Choroid plexus epithelial cell (primary cell): ENCODE measurements at regions not wholly inside any gene's neighbourhood (a gene's known extent, or its start where the extent isn't known, plus 50 kb on each side); places are given as distances from the start of the nearest gene placed in this dataset.

Experiments used
- DNase-seq: peaks from one replicate; pipeline ENCODE4 v3.0.0-alpha.2; 2010; ENCODE audit warnings: low read depth
- H3K4me3 ChIP-seq: 2 replicates; pipeline ENCODE4 v1.5.1; 2011; ENCODE audit warnings: low read depth, mild to moderate bottlenecking, control low read depth, low read length, moderate library complexity
- TF ChIP-seq, protein P1 (sequence below): conservative IDR thresholded peaks from 2 replicates; pipeline ENCODE4 v1.5.1; 2011; ENCODE audit warnings: low read depth, mild to moderate bottlenecking, control low read depth, inconsistent platforms, low read length, moderate library complexity

GRCh38 chr5:117519957-117520500 lies 945.4 kb upstream of the SEMA6A start:
- no peak for DNase-seq
- TF ChIP-seq, protein P1, sequence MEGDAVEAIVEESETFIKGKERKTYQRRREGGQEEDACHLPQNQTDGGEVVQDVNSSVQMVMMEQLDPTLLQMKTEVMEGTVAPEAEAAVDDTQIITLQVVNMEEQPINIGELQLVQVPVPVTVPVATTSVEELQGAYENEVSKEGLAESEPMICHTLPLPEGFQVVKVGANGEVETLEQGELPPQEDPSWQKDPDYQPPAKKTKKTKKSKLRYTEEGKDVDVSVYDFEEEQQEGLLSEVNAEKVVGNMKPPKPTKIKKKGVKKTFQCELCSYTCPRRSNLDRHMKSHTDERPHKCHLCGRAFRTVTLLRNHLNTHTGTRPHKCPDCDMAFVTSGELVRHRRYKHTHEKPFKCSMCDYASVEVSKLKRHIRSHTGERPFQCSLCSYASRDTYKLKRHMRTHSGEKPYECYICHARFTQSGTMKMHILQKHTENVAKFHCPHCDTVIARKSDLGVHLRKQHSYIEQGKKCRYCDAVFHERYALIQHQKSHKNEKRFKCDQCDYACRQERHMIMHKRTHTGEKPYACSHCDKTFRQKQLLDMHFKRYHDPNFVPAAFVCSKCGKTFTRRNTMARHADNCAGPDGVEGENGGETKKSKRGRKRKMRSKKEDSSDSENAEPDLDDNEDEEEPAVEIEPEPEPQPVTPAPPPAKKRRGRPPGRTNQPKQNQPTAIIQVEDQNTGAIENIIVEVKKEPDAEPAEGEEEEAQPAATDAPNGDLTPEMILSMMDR: no peak
- H3K4me3 ChIP-seq: no peak overlapping the region

- TF ChIP-seq, protein P1: no peak
- H3K4me3 ChIP-seq: no peak overlapping the region
- DNase-seq: no peak
Observed at GRCh38 chr5:117504305-117504704, 929.7 kb upstream of the SEMA6A start.

DNA sequence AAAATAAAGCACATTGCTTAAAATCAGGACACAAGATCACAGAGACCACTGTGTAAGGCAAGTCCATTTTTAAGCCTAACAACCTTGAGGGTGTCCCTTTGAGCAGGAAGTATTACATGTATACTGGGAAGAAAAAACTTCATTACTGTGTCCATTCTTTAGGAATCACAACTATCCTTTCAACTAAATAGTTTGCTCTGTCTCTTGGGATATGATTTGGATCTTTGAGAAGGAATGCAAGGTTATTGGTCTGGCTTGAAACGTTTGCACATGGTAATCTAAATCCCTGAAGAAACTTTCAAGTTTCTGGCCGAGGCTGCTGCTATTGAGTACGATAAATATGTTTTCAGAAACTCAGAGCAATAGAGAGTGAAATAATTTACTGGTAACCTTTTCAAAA lies 923.0 kb upstream of the SEMA6A start:
- TF ChIP-seq, protein P1: no peak
- H3K4me3 ChIP-seq: no peak overlapping the region
- DNase-seq: no peak

DNA sequence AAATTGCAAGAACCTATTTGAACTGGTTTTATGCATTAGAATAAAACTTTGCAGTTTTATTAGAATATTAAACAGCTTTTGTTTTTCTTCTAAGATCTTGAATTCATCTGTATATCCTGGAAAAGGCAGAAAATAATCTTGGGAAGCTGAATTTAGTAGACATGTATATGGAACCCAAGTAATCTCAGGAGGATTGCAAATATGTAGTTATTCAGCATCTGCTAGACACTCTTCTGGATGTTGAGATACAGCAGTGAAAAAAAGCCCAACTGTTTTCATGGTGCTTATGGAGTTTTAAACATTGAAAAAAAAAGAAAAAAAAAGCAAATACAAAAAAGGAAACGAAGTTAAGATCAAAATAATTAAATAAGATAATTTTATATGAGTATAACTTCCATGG lies 922.2 kb upstream of the SEMA6A start:
- TF ChIP-seq, protein P1: no peak
- H3K4me3 ChIP-seq: no peak overlapping the region
- no peak for DNase-seq

DNA sequence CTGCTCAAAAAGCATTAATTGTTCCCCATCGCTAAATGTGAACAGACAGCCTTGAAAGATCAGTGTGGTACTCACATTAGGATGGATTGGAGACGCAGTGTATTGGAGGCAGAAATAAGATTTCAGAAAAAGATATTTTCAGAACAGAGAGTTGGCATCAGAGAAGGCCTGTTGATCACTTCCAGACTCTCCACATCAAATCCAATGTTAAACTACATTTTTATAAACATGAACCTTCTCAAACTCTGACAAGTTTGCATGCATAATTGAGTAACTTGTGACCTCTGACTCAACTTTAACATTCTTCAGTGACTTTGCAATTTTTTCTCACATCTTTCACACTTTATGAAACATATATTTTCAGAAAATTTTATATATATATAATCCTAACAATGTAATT lies 919.6 kb upstream of the SEMA6A start:
- no peak overlapping the region for H3K4me3 ChIP-seq
- TF ChIP-seq, protein P1: no peak
- DNase-seq: peak; percentile 5

DNA sequence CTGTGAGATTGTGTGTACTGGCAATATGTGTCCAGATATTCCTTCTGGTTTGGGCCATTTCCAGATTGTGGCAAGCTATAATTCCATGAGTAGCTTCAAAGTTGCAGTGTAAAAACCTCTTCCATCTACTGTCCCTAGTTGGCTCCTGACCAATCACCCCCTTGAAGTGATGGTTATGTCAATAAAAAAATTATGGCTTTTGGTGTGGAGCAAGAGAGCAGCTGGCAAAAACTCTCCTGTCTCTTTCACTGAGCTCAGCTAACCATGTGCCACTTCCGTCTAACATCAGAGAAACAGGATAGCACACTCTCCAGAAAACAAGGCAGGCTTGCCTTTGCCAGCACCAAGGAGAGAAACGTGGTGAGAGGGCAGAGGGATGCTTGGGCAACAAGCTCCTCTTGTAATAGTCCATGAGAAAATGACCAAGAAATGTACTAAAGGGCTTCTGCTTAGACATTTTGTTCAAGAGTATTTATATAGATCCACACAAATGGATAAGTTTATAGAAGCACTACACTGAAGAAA lies 914.4 kb upstream of the SEMA6A start:
- no peak overlapping the region for H3K4me3 ChIP-seq
- TF ChIP-seq, protein P1: no peak
- DNase-seq: no peak

DNA sequence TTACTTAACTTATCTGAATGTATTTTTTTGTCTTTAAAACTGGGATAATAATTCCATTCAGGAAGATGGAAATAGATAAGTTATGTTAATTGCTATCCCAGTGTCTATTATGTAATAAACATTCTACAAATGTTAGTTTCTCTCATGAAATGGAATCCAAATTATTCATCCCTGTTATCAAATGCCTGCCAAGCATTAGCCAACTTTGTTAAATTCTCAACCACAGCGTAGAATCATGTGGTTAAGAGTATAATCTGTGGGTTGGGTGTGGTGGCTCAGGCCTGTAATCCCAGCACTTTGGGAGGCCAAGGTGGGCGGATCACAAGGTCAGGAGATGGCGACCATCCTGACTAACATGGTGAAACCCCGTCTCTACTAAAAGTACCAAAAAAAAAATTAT lies 912.9 kb upstream of the SEMA6A start:
- TF ChIP-seq, protein P1: no peak
- H3K4me3 ChIP-seq: no peak overlapping the region
- DNase-seq: no peak
